Sciatic nerve (tissue), 2 donors: ENCODE measurements at regions not wholly inside any gene's neighbourhood (a gene's known extent, or its start where the extent isn't known, plus 50 kb on each side); places are given as distances from the start of the nearest gene placed in this dataset.
"Not testable (repeated sequence)": the region's sequence is repeated elsewhere in the genome, so short reads cannot be mapped to it uniquely, and the experiment has no call there.

Source experiments
- ATAC-seq: fragments of 200-7000 bp; cut with Tn5 transposase; one replicate; pipeline ENCODE4 v1.9.1; 2020; ENCODE audit warnings: mild to moderate bottlenecking, moderate library complexity
- DNase-seq: peaks from one replicate; pipeline ENCODE4 v3.0.0-alpha.2; 2020; ENCODE audit warnings: low spot score
- intact Hi-C: fragments of 100-400 bp; cut with DNase I; formaldehyde crosslinking; loops from one replicate; pipeline ENCODE4 v1.14.2; 2022
- donor health status: DM: no; HTN: no; CAD: no.
- donor health status: DM: no; HTN: no; CAD: no.

GRCh38 chr17:59491353-59492090 is 73.9 kb upstream of the DHX40 start:
- intact Hi-C loops: no loop called here
- DNase-seq: no peak
- no peak for ATAC-seq

GRCh38 chr17:59492091-59492451 is 73.3 kb upstream of the DHX40 start:
- intact Hi-C loops: no loop called here
- no peak for ATAC-seq
- DNase-seq: no peak

- DNase-seq (no peak), ATAC-seq (no peak)
- intact Hi-C loops: no loop called here
Measured at GRCh38 chr17:59493867-59494266, 71.5 kb upstream of the DHX40 start.

GRCh38 chr17:59494757-59495368 is 70.5 kb upstream of the DHX40 start:
- intact Hi-C loops: no loop called here
- ATAC-seq: no peak

GRCh38 chr17:59496178-59496577 is 69.2 kb upstream of the DHX40 start:
- no peak for ATAC-seq
- DNase-seq: no peak
- intact Hi-C loops: no loop called here

More at GRCh38 chr17:59494757-59495368, 70.5 kb upstream of the DHX40 start:
- no peak for DNase-seq

- intact Hi-C loops: no loop called here
- ATAC-seq: peak; percentile 69
- DNase-seq: no peak
Measured at GRCh38 chr17:59498530-59499307, 66.7 kb upstream of the DHX40 start.

GRCh38 chr17:59500086-59500655 is 65.2 kb upstream of the DHX40 start:
- intact Hi-C loops, DNase-seq, ATAC-seq: not testable (repeated sequence)

- DNase-seq: no peak
- no peak for ATAC-seq
- intact Hi-C loops: no loop called here
Measured at GRCh38 chr17:59501690-59502089, 63.7 kb upstream of the DHX40 start.

- DNase-seq (no peak), ATAC-seq (no peak)
- intact Hi-C loops: no loop called here
Measured at GRCh38 chr17:59502800-59503199, 62.6 kb upstream of the DHX40 start.

- ATAC-seq (no peak), DNase-seq (no peak)
- intact Hi-C loops: no loop called here
Measured at GRCh38 chr17:59503500-59503899, 61.9 kb upstream of the DHX40 start.

- intact Hi-C loops: no loop called here
- DNase-seq: no peak
- ATAC-seq: no peak
Measured at GRCh38 chr17:59504821-59505220, 60.6 kb upstream of the DHX40 start.

GRCh38 chr17:59505610-59506276 is 59.7 kb upstream of the DHX40 start:
- DNase-seq (no peak), ATAC-seq (no peak)
- intact Hi-C loops: no loop called here

GRCh38 chr17:59506894-59507726 is 58.3 kb upstream of the DHX40 start:
- ATAC-seq: no peak
- intact Hi-C loops: no loop called here
- no peak for DNase-seq

- no peak for DNase-seq
- intact Hi-C loops: no loop called here
- no peak for ATAC-seq
Measured at GRCh38 chr17:59508999-59509625, 56.3 kb upstream of the DHX40 start.

- intact Hi-C loops: no loop called here
- ATAC-seq: no peak
- no peak for DNase-seq
Measured at GRCh38 chr17:59510611-59511010, 54.8 kb upstream of the DHX40 start.

GRCh38 chr17:59511726-59512125 is 53.7 kb upstream of the DHX40 start:
- no peak for ATAC-seq
- no peak for DNase-seq
- intact Hi-C loops: no loop called here

GRCh38 chr17:59512844-59513385 is 52.5 kb upstream of the DHX40 start:
- DNase-seq (no peak), ATAC-seq (no peak)
- intact Hi-C loops: no loop called here
